HepG2 (cell line): ENCODE measurements at regions not wholly inside any gene's neighbourhood (a gene's known extent, or its start where the extent isn't known, plus 50 kb on each side); places are given as distances from the start of the nearest gene placed in this dataset.

Experiments
- ATAC-seq: fragments of 200-7000 bp; cut with Tn5 transposase; 3 replicates; pipeline ENCODE4 v1.9.1; 2020; ENCODE audit warnings: mild to moderate bottlenecking, moderate library complexity
- BruUV-seq: library from RNA; stranded (reverse); fragments of 400-500 nt; replicated peaks from 2 replicates; lab custom pipeline; 2021; lab: Mats Ljungman, UMichigan
- CTCF ChIA-PET: fragments of 300-600 bp; formaldehyde crosslinking; extraction: SDS; loops from one replicate; lab custom pipeline; 2021; ENCODE audit warnings: low total read pairs, inconsistent platforms, low intra/inter-chr PET ratio; lab: Yijun Ruan, JAX
- POLR2A ChIA-PET: fragments of 350-600 bp; sonication (Branson Sonifier 250); formaldehyde crosslinking; loops from one replicate; lab custom pipeline; 2020; ENCODE audit warnings: antibody characterized with exemption, inconsistent platforms; lab: Yijun Ruan, JAX
- DNase-seq: peaks from one replicate; pipeline ENCODE4 v3.0.0-alpha.2; 2015; ENCODE audit warnings: low spot score
- FAIRE-seq: peaks from 3 replicates; lab custom pipeline; 2011; peaks lifted over from hg19 to GRCh38; lab: Jason Lieb, UNC
- H2AFZ ChIP-seq: one replicate; pipeline ENCODE4 v1.6.1; 2011; ENCODE audit warnings: low read length, inconsistent platforms
- H3K27ac ChIP-seq: fragments of 300-600 bp; 3 replicates; pipeline ENCODE4 v1.8.0; 2011; ENCODE audit warnings: mixed run types, mild to moderate bottlenecking, mixed read lengths, low read length, inconsistent platforms; ENCODE audit not compliant: insufficient read depth; ENCODE audit errors: extremely low read length
- H3K27me3 ChIP-seq, 2 experiments: fragments of 200-600 bp in 1 of 2; 2 replicates in 1 of 2; 3 replicates in 1 of 2; pipeline versions ENCODE4 v1.6.0 to v1.8.0; 2011; ENCODE audit warnings: low read length in 2 of 2, mild to moderate bottlenecking in 2 of 2, moderate library complexity in 2 of 2, inconsistent platforms in 1 of 2; ENCODE audit not compliant: insufficient read depth in 2 of 2, control insufficient read depth in 1 of 2
- H3K36me3 ChIP-seq, 2 experiments: fragments of 200-600 bp in 1 of 2; replicated peaks in 1 of 2; 2 replicates in 1 of 2; 3 replicates in 1 of 2; pipeline versions ENCODE4 v1.5.1 to v1.8.0; 2011; ENCODE audit warnings: low read length in 2 of 2, inconsistent platforms in 1 of 2; ENCODE audit not compliant: insufficient read depth in 2 of 2, control insufficient read depth in 1 of 2
- H3K4me1 ChIP-seq: 2 replicates; pipeline ENCODE4 v1.5.1; 2012; ENCODE audit warnings: low read length, inconsistent platforms; ENCODE audit not compliant: insufficient read depth
- H3K4me2 ChIP-seq: 2 replicates; pipeline ENCODE4 v1.6.0; 2011; ENCODE audit warnings: low read depth, low read length, inconsistent platforms
- H3K4me3 ChIP-seq, 3 experiments: fragments of 200-600 bp in 1 of 3; sonication (generic), shearing (Covaris generic) in 1 of 3; replicated peaks in 1 of 3; 2 replicates each; pipeline ENCODE4 v1.5.1; 2011 to 2016; ENCODE audit warnings: low read length in 3 of 3, inconsistent platforms in 2 of 3, low read depth in 2 of 3, mild to moderate bottlenecking in 2 of 3, control low read depth in 1 of 3, mixed read lengths in 1 of 3; ENCODE audit not compliant: insufficient read depth in 1 of 3
- H3K79me2 ChIP-seq: one replicate; pipeline ENCODE4 v1.6.1; 2011; ENCODE audit warnings: low read length, inconsistent platforms; ENCODE audit not compliant: insufficient read depth
- H3K9ac ChIP-seq: 2 replicates; pipeline ENCODE4 v1.6.0; 2011; ENCODE audit warnings: mild to moderate bottlenecking, low read depth, low read length, inconsistent platforms; ENCODE audit not compliant: insufficient read depth
- H3K9me3 ChIP-seq: 2 replicates; pipeline ENCODE4 v1.5.1; 2012; ENCODE audit warnings: mild to moderate bottlenecking, low read length
- H4K20me1 ChIP-seq: 2 replicates; pipeline ENCODE4 v1.6.0; 2011; ENCODE audit warnings: inconsistent platforms, mild to moderate bottlenecking, low read length, moderate library complexity; ENCODE audit not compliant: insufficient read depth
- FOXK1 ChIP-seq: sonication (generic); formaldehyde crosslinking; IDR thresholded peaks from 2 replicates; pipeline ENCODE4 v1.4.0; 2020; ENCODE audit warnings: low read depth, missing genetic modification reagents, borderline replicate concordance
- ZNF343 ChIP-seq: sonication (generic); formaldehyde crosslinking; IDR thresholded peaks from 2 replicates; pipeline ENCODE4 v1.4.0; 2020; ENCODE audit warnings: mild to moderate bottlenecking, missing genetic modification reagents
- WGBS: methylation state at CpG from one replicate; pipeline ENCODE4 v1.1.6; 2017; ENCODE audit warnings: low lambda C conversion rate; 5-methylcytosine and 5-hydroxymethylcytosine counted together
- in situ Hi-C: cut with HindIII; loops from 2 replicates; pipeline ENCODE4 v1.10.0; 2017; ENCODE audit warnings: low pct_unique_long_range_greater_than_20kb; ENCODE audit not compliant: extremely low pct_ligation_motif_present
- intact Hi-C: fragments of 100-400 bp; cut with micrococcal nuclease; formaldehyde crosslinking; loops from one replicate; pipeline ENCODE4 v1.10.0; 2022; ENCODE audit not compliant: unreplicated experiment
- TF ChIP-seq, protein P1 (sequence below): sonication (generic); formaldehyde crosslinking; IDR thresholded peaks from 2 replicates; pipeline ENCODE4 v1.5.1; 2020; ENCODE audit warnings: mild to moderate bottlenecking, missing genetic modification reagents, moderate library complexity

DNA sequence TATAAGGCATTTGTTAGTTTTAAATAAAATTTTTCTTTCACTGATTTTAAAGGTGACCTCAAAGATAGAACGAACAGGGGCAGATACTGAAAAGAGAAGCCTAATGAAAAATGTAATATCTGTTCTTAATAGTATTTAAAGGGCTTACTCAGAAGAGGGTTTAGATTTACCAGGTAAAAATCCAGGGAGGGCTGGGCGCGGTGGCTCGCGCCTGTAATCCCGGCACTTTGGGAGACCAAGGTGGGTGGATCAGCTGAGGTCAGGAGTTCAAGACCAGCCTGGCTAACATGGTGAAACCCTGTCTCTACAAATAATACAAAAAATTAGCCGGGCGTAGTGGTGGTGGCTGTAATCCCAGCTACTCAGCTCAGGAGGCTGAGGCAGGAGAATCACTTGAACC lies 108.3 kb upstream of the CNTNAP2 start (continued):
- TF ChIP-seq FOXK1 (CRISPR knock-in tag) = no peak

DNA sequence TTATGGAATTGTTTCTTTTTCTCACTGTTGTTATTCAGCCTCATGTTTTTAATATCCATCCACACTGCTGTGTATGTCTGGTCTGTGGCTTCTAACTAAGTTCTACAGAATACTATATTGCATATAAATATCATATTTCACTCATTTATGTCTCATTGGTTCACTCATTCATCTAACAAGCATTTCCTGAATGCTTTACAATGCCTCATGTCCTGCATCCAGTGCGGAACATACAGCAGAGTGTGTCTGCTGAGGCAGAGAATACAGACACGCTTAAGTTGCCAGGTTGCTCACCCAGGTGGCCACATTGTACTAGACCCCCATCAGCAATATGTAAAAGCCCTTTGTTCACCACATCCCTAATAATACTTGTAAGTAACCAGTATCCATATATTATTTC lies 111.8 kb upstream of the CNTNAP2 start:
- CTCF ChIA-PET = no interaction called here
- H3K79me2 ChIP-seq = no peaks in the 10 kb centered on the region
- no peak overlapping the region for H3K27ac ChIP-seq
- ATAC-seq (no peak), FAIRE-seq (no peak), DNase-seq (no peak)
- H3K9ac ChIP-seq = no peak overlapping the region
- no peaks in the 10 kb centered on the region for H3K36me3 ChIP-seq
- H3K4me1 ChIP-seq = no peaks in the 10 kb centered on the region
- peaks cover 86% of the 10 kb centered on the region for H3K9me3 ChIP-seq
- no peaks in the 10 kb centered on the region for H4K20me1 ChIP-seq
- no peaks in the 10 kb centered on the region for H3K27me3 ChIP-seq
- intact Hi-C loops = no loop called here
- no peak overlapping the region for H3K4me2 ChIP-seq
- in situ Hi-C loops = no loop called here
- POLR2A ChIA-PET = no interaction called here
- no peak overlapping the region for H2AFZ ChIP-seq
- no peak for TF ChIP-seq ZNF343 (CRISPR knock-in tag)
- TF ChIP-seq, protein P1, sequence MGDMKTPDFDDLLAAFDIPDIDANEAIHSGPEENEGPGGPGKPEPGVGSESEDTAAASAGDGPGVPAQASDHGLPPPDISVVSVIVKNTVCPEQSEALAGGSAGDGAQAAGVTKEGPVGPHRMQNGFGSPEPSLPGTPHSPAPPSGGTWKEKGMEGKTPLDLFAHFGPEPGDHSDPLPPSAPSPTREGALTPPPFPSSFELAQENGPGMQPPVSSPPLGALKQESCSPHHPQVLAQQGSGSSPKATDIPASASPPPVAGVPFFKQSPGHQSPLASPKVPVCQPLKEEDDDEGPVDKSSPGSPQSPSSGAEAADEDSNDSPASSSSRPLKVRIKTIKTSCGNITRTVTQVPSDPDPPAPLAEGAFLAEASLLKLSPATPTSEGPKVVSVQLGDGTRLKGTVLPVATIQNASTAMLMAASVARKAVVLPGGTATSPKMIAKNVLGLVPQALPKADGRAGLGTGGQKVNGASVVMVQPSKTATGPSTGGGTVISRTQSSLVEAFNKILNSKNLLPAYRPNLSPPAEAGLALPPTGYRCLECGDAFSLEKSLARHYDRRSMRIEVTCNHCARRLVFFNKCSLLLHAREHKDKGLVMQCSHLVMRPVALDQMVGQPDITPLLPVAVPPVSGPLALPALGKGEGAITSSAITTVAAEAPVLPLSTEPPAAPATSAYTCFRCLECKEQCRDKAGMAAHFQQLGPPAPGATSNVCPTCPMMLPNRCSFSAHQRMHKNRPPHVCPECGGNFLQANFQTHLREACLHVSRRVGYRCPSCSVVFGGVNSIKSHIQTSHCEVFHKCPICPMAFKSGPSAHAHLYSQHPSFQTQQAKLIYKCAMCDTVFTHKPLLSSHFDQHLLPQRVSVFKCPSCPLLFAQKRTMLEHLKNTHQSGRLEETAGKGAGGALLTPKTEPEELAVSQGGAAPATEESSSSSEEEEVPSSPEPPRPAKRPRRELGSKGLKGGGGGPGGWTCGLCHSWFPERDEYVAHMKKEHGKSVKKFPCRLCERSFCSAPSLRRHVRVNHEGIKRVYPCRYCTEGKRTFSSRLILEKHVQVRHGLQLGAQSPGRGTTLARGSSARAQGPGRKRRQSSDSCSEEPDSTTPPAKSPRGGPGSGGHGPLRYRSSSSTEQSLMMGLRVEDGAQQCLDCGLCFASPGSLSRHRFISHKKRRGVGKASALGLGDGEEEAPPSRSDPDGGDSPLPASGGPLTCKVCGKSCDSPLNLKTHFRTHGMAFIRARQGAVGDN (CRISPR knock-in tag) = no peak
- H3K4me3 ChIP-seq = no peak overlapping the region
- BruUV-seq = no TSS peak
- WGBS = 3% methylated on average over 2 of the region's 2 CpGs
